ENCODE measurements at regions not wholly inside any gene's neighbourhood (a gene's known extent, or its start where the extent isn't known, plus 50 kb on each side); places are given as distances from the start of the nearest gene placed in this dataset.
A peak's percentile ranks its signal among the peaks of the same experiment; 100 is the strongest.

DNA sequence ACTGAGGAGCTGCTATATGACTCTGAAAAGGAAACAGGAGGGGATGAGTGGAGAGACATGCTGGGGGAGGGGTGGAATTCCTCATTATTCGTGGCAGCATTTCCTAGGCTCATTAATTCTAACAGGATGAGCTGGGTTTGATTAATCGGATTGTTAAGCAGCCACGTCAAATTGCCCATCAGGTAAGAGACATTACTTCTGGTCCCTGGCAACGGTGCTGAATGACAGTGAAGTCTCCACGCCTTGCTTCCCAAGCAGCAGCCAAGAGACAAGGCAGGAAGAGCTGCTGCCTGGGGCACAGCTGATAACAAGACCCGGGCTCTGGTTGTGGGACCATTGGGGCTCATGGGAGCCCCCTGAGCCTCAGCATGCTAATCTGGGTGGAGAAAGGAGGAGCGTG, 86.6 kb downstream of the MARCHF4 start:
- POLR2A ChIA-PET: no interaction called here

DNA sequence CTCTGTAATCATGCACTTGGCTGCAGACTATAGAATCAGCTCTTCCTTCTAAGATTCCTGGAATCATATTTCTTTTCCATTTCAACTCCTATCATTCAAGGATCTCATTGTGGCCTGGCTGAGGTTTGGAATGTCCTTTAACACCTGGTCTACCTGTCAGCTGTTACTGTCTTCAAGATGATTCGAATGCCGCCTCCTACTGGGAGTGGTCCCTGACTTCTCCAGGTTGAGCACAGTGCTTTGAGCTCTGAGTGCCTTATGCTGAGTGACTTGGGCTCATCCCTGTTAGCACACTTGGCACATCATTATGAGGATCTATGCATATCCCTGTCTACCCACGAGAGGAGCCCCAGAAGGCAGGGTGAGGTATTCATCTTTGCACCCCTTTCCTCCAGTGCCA, 87.6 kb downstream of the MARCHF4 start:
- POLR2A ChIA-PET: no interaction called here

More for the DNA sequence above, 86.6 kb downstream of the MARCHF4 start:
- Histone ChIP-seq H3K9ac (no peak overlapping the region), H3K36me3 (replicated peaks in 1 of 2; ENCODE audit: control insufficient read depth in 1 of 2, insufficient read depth in 2 of 2, low read length in 1 of 2) (no peaks in the 10 kb centered on the region), H3K9me2 (no peaks in the 10 kb centered on the region), H2AFZ (ENCODE audit: low read depth) (no peak overlapping the region), H3K4me1 (ENCODE audit: control insufficient read depth in 1 of 2, insufficient read depth in 2 of 2, low read depth in 1 of 2, low read length in 1 of 2) (peaks cover 11 to 14% of the 10 kb centered on the region in 2 experiments; a peak in 2 of 4 replicates), H3K4me3 (ENCODE audit: low read depth in 2 of 2, low read length in 1 of 2) (no peak overlapping the region), H3K27me3 (ENCODE audit: insufficient read depth) (no peaks in the 10 kb centered on the region), H3K4me2 (no peak overlapping the region), H3F3A (replicated peaks; ENCODE audit: insufficient read depth) (no peaks in the 10 kb centered on the region), H3K79me2 (ENCODE audit: insufficient read depth) (no peaks in the 10 kb centered on the region; the same call in 1 of the 2 replicates), H3K27ac (ENCODE audit: low read depth in 2 of 2, low read length in 1 of 2) (no peak overlapping the region), H3K9me3 (no peaks in the 10 kb centered on the region), H4K20me1 (ENCODE audit: insufficient read depth) (no peaks in the 10 kb centered on the region)
- TF ChIP-seq, protein P1, sequence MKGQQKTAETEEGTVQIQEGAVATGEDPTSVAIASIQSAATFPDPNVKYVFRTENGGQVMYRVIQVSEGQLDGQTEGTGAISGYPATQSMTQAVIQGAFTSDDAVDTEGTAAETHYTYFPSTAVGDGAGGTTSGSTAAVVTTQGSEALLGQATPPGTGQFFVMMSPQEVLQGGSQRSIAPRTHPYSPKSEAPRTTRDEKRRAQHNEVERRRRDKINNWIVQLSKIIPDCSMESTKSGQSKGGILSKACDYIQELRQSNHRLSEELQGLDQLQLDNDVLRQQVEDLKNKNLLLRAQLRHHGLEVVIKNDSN (IDR thresholded peaks at IDR 0.05; ENCODE audit: borderline replicate concordance, low read depth): no peak
- TF ChIP-seq SIN3A (IDR thresholded peaks at IDR 0.05; ENCODE audit: borderline replicate concordance, low read depth, low read length): no peak
- 75% methylated on average over 5 of the region's 7 CpGs for WGBS (ENCODE audit: low lambda C conversion rate)
- peak; percentile 46 for DNase-seq
- CTCF ChIA-PET: no interaction called here

More for the DNA sequence above, 87.6 kb downstream of the MARCHF4 start:
- Histone ChIP-seq H3K4me3 (ENCODE audit: low read depth in 2 of 2, low read length in 1 of 2) (no peak overlapping the region), H3K9me3 (no peaks in the 10 kb centered on the region), H3K27ac (ENCODE audit: low read depth in 2 of 2, low read length in 1 of 2) (no peak overlapping the region), H3K9me2 (no peaks in the 10 kb centered on the region), H3K9ac (no peak overlapping the region), H3F3A (replicated peaks; ENCODE audit: insufficient read depth) (no peaks in the 10 kb centered on the region), H3K79me2 (ENCODE audit: insufficient read depth) (no peaks in the 10 kb centered on the region; the same call in 1 of the 2 replicates), H3K36me3 (replicated peaks in 1 of 2; ENCODE audit: control insufficient read depth in 1 of 2, insufficient read depth in 2 of 2, low read length in 1 of 2) (no peaks in the 10 kb centered on the region), H3K4me2 (no peak overlapping the region), H3K4me1 (ENCODE audit: control insufficient read depth in 1 of 2, insufficient read depth in 2 of 2, low read depth in 1 of 2, low read length in 1 of 2) (peaks cover 14 to 20% of the 10 kb centered on the region in 2 experiments; a peak in 3 of 4 replicates), H2AFZ (ENCODE audit: low read depth) (no peak overlapping the region), H3K27me3 (ENCODE audit: insufficient read depth) (no peaks in the 10 kb centered on the region), H4K20me1 (ENCODE audit: insufficient read depth) (no peaks in the 10 kb centered on the region)
- DNase-seq: no peak
- CTCF ChIA-PET: interaction anchor here (0.8 to 1.6 kb wide), 3 partner anchors 8 to 116 kb away, joined by 3 to 5 read pairs (median 3); no protein-coding TSS in a partner anchor
- TF ChIP-seq EP300 (IDR thresholded peaks at IDR 0.05; ENCODE audit: borderline replicate concordance in 1 of 2, low read depth in 1 of 2, low read length in 1 of 2) (no peak), JUND (IDR thresholded peaks at IDR 0.05) (no peak), ELF1 (IDR thresholded peaks at IDR 0.05) (no peak), TEAD4 (IDR thresholded peaks at IDR 0.05; ENCODE audit: borderline replicate concordance, insufficient read depth) (no peak)
- TF ChIP-seq, protein P2, sequence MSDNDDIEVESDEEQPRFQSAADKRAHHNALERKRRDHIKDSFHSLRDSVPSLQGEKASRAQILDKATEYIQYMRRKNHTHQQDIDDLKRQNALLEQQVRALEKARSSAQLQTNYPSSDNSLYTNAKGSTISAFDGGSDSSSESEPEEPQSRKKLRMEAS (IDR thresholded peaks at IDR 0.05; ENCODE audit: low read depth): no peak
- TF ChIP-seq, protein P3, sequence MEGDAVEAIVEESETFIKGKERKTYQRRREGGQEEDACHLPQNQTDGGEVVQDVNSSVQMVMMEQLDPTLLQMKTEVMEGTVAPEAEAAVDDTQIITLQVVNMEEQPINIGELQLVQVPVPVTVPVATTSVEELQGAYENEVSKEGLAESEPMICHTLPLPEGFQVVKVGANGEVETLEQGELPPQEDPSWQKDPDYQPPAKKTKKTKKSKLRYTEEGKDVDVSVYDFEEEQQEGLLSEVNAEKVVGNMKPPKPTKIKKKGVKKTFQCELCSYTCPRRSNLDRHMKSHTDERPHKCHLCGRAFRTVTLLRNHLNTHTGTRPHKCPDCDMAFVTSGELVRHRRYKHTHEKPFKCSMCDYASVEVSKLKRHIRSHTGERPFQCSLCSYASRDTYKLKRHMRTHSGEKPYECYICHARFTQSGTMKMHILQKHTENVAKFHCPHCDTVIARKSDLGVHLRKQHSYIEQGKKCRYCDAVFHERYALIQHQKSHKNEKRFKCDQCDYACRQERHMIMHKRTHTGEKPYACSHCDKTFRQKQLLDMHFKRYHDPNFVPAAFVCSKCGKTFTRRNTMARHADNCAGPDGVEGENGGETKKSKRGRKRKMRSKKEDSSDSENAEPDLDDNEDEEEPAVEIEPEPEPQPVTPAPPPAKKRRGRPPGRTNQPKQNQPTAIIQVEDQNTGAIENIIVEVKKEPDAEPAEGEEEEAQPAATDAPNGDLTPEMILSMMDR (IDR thresholded peaks at IDR 0.05): no peak
- WGBS (ENCODE audit: low lambda C conversion rate): 97% methylated on average over 3 of the region's 3 CpGs

Measured in SK-N-SH (cell line).